GM21576 (cell line): ENCODE measurements at regions not wholly inside any gene's neighbourhood (a gene's known extent, or its start where the extent isn't known, plus 50 kb on each side); places are given as distances from the start of the nearest gene placed in this dataset.

ENCODE experiments used
- ATAC-seq: cut with Tn5 transposase; IDR thresholded peaks from one replicate; pipeline ENCODE4 v1.9.1; 2021; ENCODE audit warnings: mild to moderate bottlenecking, moderate library complexity; ENCODE audit not compliant: unreplicated experiment

- no peak for ATAC-seq
Observed at GRCh38 chr21:29436650-29437049, 137.9 kb downstream of the BACH1 start.

- no peak for ATAC-seq
Observed at GRCh38 chr21:29441651-29442050, 142.9 kb downstream of the BACH1 start.

GRCh38 chr21:29443411-29444010 is 144.8 kb downstream of the BACH1 start:
- no peak for ATAC-seq

- ATAC-seq = no peak
Observed at GRCh38 chr21:29448766-29449165, 150.0 kb downstream of the BACH1 start.

- no peak for ATAC-seq
Observed at GRCh38 chr21:29449306-29449950, 150.7 kb downstream of the BACH1 start.

- ATAC-seq = no peak
Observed at GRCh38 chr21:29450058-29450457, 151.3 kb downstream of the BACH1 start.

GRCh38 chr21:29453511-29453910 is 154.8 kb downstream of the BACH1 start:
- ATAC-seq = no peak

- ATAC-seq = no peak
Observed at GRCh38 chr21:29454179-29454578, 155.5 kb downstream of the BACH1 start.

- ATAC-seq = no peak
Observed at GRCh38 chr21:29462479-29462878, 163.8 kb downstream of the BACH1 start.

- ATAC-seq = no peak
Observed at GRCh38 chr21:29465546-29465945, 166.8 kb downstream of the BACH1 start.

GRCh38 chr21:29466532-29466931 is 167.8 kb downstream of the BACH1 start:
- no peak for ATAC-seq

- ATAC-seq = no peak
Observed at GRCh38 chr21:29470397-29470796, 171.7 kb downstream of the BACH1 start.

GRCh38 chr21:29473808-29474207 is 175.1 kb downstream of the BACH1 start:
- ATAC-seq = no peak

GRCh38 chr21:29475329-29475728 is 176.6 kb downstream of the BACH1 start:
- no peak for ATAC-seq

- ATAC-seq = no peak
Observed at GRCh38 chr21:29477347-29477746, 178.6 kb downstream of the BACH1 start.

GRCh38 chr21:29477941-29478340 is 179.2 kb downstream of the BACH1 start:
- ATAC-seq = no peak

GRCh38 chr21:29481081-29481480 is 182.4 kb downstream of the BACH1 start:
- no peak for ATAC-seq

- no peak for ATAC-seq
Observed at GRCh38 chr21:29481641-29482040, 182.9 kb downstream of the BACH1 start.

- ATAC-seq = no peak
Observed at GRCh38 chr21:29486306-29486807, 187.6 kb downstream of the BACH1 start.
